ENCODE measurements at regions not wholly inside any gene's neighbourhood (a gene's known extent, or its start where the extent isn't known, plus 50 kb on each side); places are given as distances from the start of the nearest gene placed in this dataset.
A peak's percentile ranks its signal among the peaks of the same experiment; 100 is the strongest.
"Not testable (repeated sequence)": the region's sequence is repeated elsewhere in the genome, so short reads cannot be mapped to it uniquely, and the experiment has no call there.

GRCh38 chr17:21542070-21542469 lies 150.3 kb upstream of the KCNJ18 start:
- DNase-seq (ENCODE audit: missing footprints): no peak
- no peak for ATAC-seq
- intact Hi-C loops (cut with DNase I): no loop called here

GRCh38 chr17:21542991-21543390 lies 149.3 kb upstream of the KCNJ18 start:
- ATAC-seq (no peak), DNase-seq (ENCODE audit: missing footprints) (no peak)
- intact Hi-C loops (cut with DNase I): no loop called here

GRCh38 chr17:21545064-21545463 lies 147.3 kb upstream of the KCNJ18 start:
- no peak for DNase-seq (ENCODE audit: missing footprints)
- no peak for ATAC-seq
- intact Hi-C loops (cut with DNase I): no loop called here

DNA sequence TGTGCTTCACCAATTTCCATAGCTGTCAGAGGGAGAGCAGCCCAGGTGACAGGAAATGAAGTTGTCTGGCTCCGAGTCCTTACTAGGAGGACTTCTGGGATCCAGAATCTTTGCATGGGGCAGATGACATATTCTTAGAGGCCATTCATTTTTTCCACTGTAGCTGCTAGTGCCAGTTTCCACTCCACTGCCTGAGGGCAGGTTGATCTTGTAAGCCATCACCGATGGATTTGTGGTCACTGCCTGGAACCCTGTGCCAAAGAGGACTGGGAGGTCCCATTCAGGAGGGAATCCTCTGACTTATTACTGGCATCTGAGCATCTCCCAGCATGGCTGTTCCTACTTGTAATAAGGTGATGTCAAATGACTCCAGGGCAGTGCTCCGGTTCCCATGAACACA lies 144.1 kb upstream of the KCNJ18 start:
- no peak for DNase-seq (ENCODE audit: missing footprints)
- ATAC-seq: no peak
- intact Hi-C loops (cut with DNase I): no loop called here

- no peak for DNase-seq (ENCODE audit: missing footprints)
- no peak for ATAC-seq
- intact Hi-C loops (cut with DNase I): no loop called here
Observed at GRCh38 chr17:21549107-21549687, 143.1 kb upstream of the KCNJ18 start.

- ATAC-seq; DNase-seq (ENCODE audit: missing footprints): not testable (repeated sequence)
Observed at GRCh38 chr17:21550031-21550430, 142.3 kb upstream of the KCNJ18 start.

GRCh38 chr17:21551081-21551881 lies 141.0 kb upstream of the KCNJ18 start:
- peak; percentile 98 for ATAC-seq
- intact Hi-C loops (cut with DNase I): no loop called here
- peak; percentile 92 for DNase-seq (ENCODE audit: missing footprints)

More at GRCh38 chr17:21550031-21550430, 142.3 kb upstream of the KCNJ18 start:
- intact Hi-C loops (cut with DNase I): not testable (repeated sequence)

DNA sequence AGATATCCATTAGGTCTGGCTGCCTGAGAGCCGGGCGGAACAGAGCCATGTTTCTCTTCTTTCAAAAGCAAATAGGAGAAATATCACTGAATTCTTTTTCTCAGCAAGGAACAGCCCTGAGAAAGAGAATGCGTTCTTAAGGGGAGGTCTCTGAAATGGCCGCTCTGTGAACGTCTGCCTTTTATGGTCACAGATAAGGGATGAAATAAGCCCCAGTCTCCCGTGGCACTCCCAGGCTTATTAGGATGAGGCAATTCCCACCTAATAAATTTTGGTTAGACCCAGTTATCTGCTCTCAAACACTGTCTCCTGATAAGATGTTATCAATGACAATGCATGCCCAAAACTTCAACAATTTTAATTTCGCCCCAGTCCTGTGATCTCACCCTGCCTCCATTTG lies 133.4 kb upstream of the KCNJ18 start:
- DNase-seq (ENCODE audit: missing footprints): not testable (repeated sequence)

DNA sequence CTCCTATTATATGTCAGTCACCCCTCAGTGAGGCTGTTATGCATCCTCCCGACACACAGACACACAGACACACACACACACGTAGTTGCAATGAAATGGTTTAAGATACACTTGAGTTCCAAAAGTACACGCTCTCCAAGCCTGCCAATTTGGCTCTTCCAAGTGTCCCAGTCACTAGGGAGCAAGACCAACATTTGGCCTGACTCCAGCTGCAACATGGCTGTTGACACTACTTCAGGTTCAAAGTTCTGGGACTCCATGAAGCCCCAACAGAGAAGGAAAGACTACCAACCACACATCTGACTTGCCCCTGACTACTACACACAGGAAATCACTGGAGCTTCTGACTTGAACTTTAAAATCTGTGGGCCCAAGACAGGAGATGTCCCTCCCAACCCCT lies 128.1 kb upstream of the KCNJ18 start:
- no peak for ATAC-seq
- DNase-seq (ENCODE audit: missing footprints): no peak
- intact Hi-C loops (cut with DNase I): no loop called here

More for the DNA sequence above, 133.4 kb upstream of the KCNJ18 start:
- intact Hi-C loops (cut with DNase I); ATAC-seq: not testable (repeated sequence)

GRCh38 chr17:21564757-21565156 lies 127.6 kb upstream of the KCNJ18 start:
- ATAC-seq; intact Hi-C loops (cut with DNase I); DNase-seq (ENCODE audit: missing footprints): not testable (repeated sequence)

- DNase-seq (ENCODE audit: missing footprints); intact Hi-C loops (cut with DNase I); ATAC-seq: not testable (repeated sequence)
Observed at GRCh38 chr17:21570427-21570826, 121.9 kb upstream of the KCNJ18 start.

DNA sequence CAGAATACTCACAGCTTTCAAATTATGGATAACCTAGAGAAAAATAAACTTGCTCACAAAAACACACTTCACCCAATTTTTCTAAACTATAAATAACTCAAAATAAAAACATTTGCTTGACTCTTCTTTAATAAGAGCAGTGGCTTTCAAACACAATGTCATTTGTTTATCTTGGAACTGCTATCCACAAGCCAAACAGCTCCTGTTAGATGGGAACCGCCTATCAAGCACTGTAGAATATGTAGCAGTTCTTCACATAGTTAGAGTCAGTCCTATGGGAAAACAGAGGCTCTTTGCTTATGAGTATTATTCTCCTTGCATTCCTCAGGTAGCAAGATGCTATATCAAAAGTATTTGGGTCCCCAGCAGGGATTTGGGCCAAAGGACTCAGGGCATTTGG lies 120.2 kb upstream of the KCNJ18 start:
- ATAC-seq; intact Hi-C loops (cut with DNase I); DNase-seq (ENCODE audit: missing footprints): not testable (repeated sequence)

DNA sequence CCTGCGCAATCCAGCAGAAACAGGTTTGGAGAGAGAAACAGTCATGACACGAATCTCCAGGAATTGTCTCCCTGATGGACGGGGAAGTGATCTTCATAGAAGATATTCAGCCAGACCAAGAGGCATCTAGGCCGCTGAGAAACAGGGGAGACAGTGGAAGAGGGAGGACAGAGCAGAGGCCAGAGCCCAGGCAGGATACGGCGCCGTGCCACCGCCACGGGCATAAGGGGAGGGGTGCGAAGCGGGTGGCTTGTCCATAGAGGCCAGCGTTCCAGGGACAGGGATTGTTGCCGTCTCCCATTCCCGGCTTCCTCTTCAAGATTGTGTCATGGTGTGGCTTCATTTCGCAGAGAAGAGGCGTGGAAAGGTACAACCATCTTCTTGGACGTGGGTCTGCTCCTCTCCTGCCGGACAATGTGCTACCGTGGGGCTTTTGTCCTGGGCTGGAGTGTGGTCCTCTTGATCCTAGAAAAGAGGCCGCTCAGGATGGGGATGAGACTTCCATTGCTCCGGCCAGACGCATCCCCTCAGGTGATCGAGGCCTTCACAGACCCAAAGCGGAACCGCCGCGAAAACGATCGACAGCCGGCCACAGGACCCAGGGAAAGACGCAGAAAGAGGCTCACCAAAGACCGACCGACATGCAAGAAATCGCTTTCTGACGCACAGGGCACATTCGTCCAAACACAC lies 118.9 kb upstream of the KCNJ18 start:
- DNase-seq (ENCODE audit: missing footprints); intact Hi-C loops (cut with DNase I); ATAC-seq: not testable (repeated sequence)

DNA sequence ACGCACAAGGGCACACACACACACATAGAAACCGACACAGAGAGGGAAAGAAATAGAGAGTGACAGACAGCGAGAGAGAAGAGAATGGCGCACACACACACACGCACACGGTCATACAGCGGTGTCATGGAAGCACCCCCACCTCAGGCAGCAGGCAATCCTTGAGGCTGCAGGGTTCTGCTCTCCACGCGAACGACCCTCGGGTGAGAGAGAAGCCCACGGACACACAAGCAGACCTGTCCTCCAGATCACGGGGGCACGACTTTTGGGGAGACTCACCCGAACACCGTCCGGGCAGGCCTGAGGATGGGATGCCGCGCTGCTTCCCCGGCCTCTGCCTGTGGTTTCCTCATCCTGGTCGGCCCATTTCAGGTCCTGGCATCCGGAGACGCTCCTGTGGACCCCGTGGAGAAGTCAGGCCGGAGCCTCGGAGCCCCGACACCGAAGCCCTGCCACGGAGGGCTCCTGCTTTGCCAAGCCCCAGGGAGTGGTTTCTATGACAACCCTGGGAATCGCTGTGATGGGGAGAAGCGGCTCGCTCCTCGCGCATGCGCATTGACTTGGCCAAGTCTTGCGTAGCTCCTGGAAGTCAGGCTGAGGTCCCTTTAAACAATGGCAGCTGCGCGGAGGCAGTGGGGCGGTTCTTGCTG lies 118.2 kb upstream of the KCNJ18 start:
- DNase-seq (ENCODE audit: missing footprints) (peak; percentile 86), ATAC-seq (peak; percentile 90)
- intact Hi-C loops (cut with DNase I): no loop called here

DNA sequence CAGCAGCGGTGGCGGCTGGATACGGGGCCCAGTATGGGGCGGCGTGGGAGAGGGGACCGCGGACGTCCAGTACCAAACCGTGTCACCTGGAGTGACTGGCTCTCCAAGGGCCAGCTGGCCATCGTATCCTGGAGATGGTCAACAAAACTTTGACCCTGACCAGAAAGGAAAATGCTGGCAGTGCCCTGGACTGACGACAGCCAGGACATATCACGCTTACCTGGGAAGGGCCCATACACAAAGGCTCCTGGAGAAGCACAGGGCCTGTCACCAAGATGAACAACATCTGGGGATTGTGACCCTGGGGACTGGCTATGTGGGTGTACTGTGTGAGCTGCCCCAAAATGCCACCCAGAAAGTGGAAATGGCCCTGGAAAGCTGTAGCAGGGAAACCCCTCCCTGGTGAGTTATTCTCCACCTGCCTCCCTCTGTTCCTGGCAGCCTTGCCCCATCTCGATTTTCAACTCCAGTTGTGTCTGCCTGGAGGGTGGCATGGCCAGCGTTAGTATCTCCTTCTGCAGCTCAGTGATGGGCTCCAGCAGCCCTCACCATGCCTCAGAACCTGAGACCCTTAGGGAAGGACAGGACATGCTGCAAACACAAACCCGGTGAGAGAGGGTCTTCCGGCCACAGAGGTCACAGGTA lies 117.6 kb upstream of the KCNJ18 start:
- peak; percentile 10 for ATAC-seq
- intact Hi-C loops (cut with DNase I); DNase-seq (ENCODE audit: missing footprints): not testable (repeated sequence)

GRCh38 chr17:21578783-21579182 lies 113.5 kb upstream of the KCNJ18 start:
- ATAC-seq; intact Hi-C loops (cut with DNase I): not testable (repeated sequence)
- DNase-seq (ENCODE audit: missing footprints): peak; percentile 51

- ATAC-seq: no peak
- DNase-seq (ENCODE audit: missing footprints): no peak
- intact Hi-C loops (cut with DNase I): no loop called here
Observed at GRCh38 chr17:21592774-21593173, 99.5 kb upstream of the KCNJ18 start.

- DNase-seq (ENCODE audit: missing footprints); ATAC-seq; intact Hi-C loops (cut with DNase I): not testable (repeated sequence)
Observed at GRCh38 chr17:21593452-21594105, 98.7 kb upstream of the KCNJ18 start.

Data from Right ventricle myocardium inferior (tissue), 1 donor.